Body of pancreas (tissue), 4 donors: ENCODE measurements at regions not wholly inside any gene's neighbourhood (a gene's known extent, or its start where the extent isn't known, plus 50 kb on each side); places are given as distances from the start of the nearest gene placed in this dataset.

ENCODE experiments used
- ATAC-seq: fragments of 150-250 bp; one replicate; pipeline ENCODE4 v1.9.1; 2016
- DNase-seq, 4 donors: peaks; one replicate each; pipeline ENCODE4 v3.0.0-alpha.2; 2019
- H3K27ac ChIP-seq, 4 donors: fragments of 200-600 bp; sonication (generic); 1 replicate in 3 of 4; 2 replicates in 1 of 4; pipeline versions ENCODE4 v1.5.1 to v1.6.1; 2016 to 2019; ENCODE audit warnings: mild to moderate bottlenecking in 1 of 4, mixed read lengths in 1 of 4, moderate library complexity in 1 of 4
- H3K27me3 ChIP-seq, 2 donors: fragments of 200-600 bp; sonication (generic); one replicate each; pipeline ENCODE4 v1.6.0; 2016; ENCODE audit warnings: mild to moderate bottlenecking in 1 of 2
- H3K36me3 ChIP-seq, 2 donors: fragments of 200-600 bp; sonication (generic); replicated peaks in 1 of 2; 2 replicates each; pipeline ENCODE4 v1.5.1; 2016; ENCODE audit warnings: low read depth in 2 of 2; ENCODE audit not compliant: insufficient read depth in 1 of 2
- H3K4me1 ChIP-seq: fragments of 200-600 bp; sonication (generic); one replicate; pipeline ENCODE4 v1.6.0; 2016
- H3K4me3 ChIP-seq, 2 donors: fragments of 200-600 bp; sonication (generic); 1 replicate in 1 of 2; 2 replicates in 1 of 2; pipeline ENCODE4 v1.5.1; 2016 to 2019
- H3K9me3 ChIP-seq, 3 donors: fragments of 200-600 bp; sonication (generic); 1 replicate in 2 of 3; 2 replicates in 1 of 3; pipeline ENCODE4 v1.5.1; 2016
- CTCF ChIP-seq, 7 experiments: fragments of 450-650 bp in 4 of 7; fragments of 200-600 bp in 3 of 7; sonication (generic) in 3 of 7; IDR thresholded peaks; one replicate each; pipeline ENCODE4 v1.5.1; 2016 to 2019; ENCODE audit warnings: antibody characterized with exemption in 7 of 7
- POLR2A ChIP-seq, 3 donors: fragments of 450-650 bp; IDR thresholded peaks; one replicate each; pipeline ENCODE4 v1.6.1; 2016; ENCODE audit warnings: antibody characterized with exemption in 3 of 3, mild to moderate bottlenecking in 2 of 3
- WGBS, 2 donors: methylation state at CpG; one replicate each; pipeline ENCODE4 v1.1.5; 2017; 5-methylcytosine and 5-hydroxymethylcytosine counted together
- intact Hi-C: fragments of 100-400 bp; cut with DNase I; formaldehyde crosslinking; loops from one replicate; pipeline ENCODE4 v1.15.1; 2023

DNA sequence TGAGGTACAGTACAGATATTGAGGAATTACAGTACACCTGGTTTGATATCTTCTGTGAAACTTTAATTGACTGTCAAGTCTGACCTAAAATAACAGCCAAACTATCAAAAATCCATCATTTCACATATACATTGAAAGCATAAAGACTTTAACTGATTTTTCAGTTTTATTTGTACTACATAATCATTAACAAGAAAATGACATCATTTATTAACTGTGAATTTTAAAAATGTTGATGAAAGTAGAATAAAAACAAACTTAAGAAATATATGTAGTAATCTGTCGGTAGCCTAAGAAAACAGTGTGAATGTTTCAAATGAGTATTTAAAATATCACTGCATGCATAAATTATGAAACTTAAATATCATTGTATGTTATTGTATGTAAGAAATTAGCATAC is 836.7 kb upstream of the GHITM start:
- TF ChIP-seq POLR2A (IDR thresholded peaks at IDR 0.05) (no peak), CTCF (IDR thresholded peaks at IDR 0.05) (no peak)
- WGBS, 2 donors = 55 to 63% methylated on average over 1 of the region's 1 CpG

DNA sequence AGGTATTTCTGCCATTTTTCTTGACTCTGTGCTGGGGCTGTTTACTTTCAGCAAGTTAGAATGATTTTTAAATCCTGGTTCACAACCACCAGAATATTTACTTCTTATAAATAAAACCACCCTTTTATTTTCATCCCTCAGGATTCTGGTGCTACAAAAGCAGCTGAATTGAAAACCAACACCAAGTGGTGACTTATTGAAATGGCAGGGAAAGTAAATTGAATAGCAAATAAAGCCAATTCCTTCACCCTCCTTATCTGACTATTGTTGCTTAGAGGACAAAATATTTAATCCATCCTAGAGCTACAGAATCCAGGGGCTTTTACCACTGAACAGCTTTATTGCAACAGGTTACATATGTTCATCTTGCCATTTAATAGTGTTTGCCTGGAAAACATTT is 828.6 kb upstream of the GHITM start:
- no peaks in the 10 kb centered on the region for H3K9me3 ChIP-seq
- H3K4me3 ChIP-seq = no peak overlapping the region
- H3K36me3 ChIP-seq = no peaks in the 10 kb centered on the region
- intact Hi-C loops = no loop called here
- no peaks in the 10 kb centered on the region for H3K4me1 ChIP-seq
- H3K27ac ChIP-seq = no peak overlapping the region
- no peak for ATAC-seq
- DNase-seq = no peak
- no peaks in the 10 kb centered on the region for H3K27me3 ChIP-seq
- TF ChIP-seq CTCF (IDR thresholded peaks at IDR 0.05) (no peak), POLR2A (IDR thresholded peaks at IDR 0.05) (no peak)

More for the DNA sequence above, 836.7 kb upstream of the GHITM start:
- no peak overlapping the region for H3K27ac ChIP-seq
- H3K4me3 ChIP-seq = no peak overlapping the region
- intact Hi-C loops = no loop called here
- no peak for DNase-seq
- H3K36me3 ChIP-seq = no peaks in the 10 kb centered on the region
- no peaks in the 10 kb centered on the region for H3K27me3 ChIP-seq
- no peaks in the 10 kb centered on the region for H3K9me3 ChIP-seq
- no peaks in the 10 kb centered on the region for H3K4me1 ChIP-seq
- ATAC-seq = no peak

DNA sequence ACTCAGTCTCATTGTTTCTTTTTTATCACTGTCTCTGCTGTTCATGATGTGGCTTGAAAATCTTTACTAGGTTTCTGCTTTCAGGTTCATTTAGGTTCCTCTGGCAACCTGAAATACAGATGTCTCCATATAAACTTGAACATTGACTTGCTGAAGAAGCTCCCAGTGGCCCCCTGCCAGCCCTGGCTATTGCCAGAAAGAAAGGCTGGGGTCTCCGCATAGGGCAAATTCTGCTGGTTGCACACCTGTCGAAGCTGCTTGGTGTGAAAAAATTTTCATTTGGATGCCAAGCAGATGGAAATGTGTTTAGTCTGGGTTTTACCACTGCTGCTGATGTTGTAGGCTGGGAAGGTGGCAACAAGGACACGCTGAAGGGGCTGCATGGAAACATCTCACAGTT is 826.7 kb upstream of the GHITM start:
- no peaks in the 10 kb centered on the region for H3K4me1 ChIP-seq
- no peaks in the 10 kb centered on the region for H3K27me3 ChIP-seq
- DNase-seq = no peak
- 84 to 87% methylated on average over 3 of the region's 3 CpGs for WGBS, 2 donors
- H3K36me3 ChIP-seq = no peaks in the 10 kb centered on the region
- H3K27ac ChIP-seq = no peak overlapping the region
- intact Hi-C loops = no loop called here
- no peaks in the 10 kb centered on the region for H3K9me3 ChIP-seq
- H3K4me3 ChIP-seq = no peak overlapping the region
- TF ChIP-seq POLR2A (IDR thresholded peaks at IDR 0.05) (no peak), CTCF (IDR thresholded peaks at IDR 0.05) (no peak)
- no peak for ATAC-seq

- no peaks in the 10 kb centered on the region for H3K9me3 ChIP-seq
- no peak for TF ChIP-seq CTCF (IDR thresholded peaks at IDR 0.05)
- TF ChIP-seq POLR2A (IDR thresholded peaks at IDR 0.05) = no peak
- no peaks in the 10 kb centered on the region for H3K36me3 ChIP-seq
- no peak overlapping the region for H3K4me3 ChIP-seq
- H3K27ac ChIP-seq = no peak overlapping the region
- ATAC-seq = no peak
- 61 to 62% methylated on average over 1 of the region's 1 CpG for WGBS, 2 donors
- no peak for DNase-seq
- no peaks in the 10 kb centered on the region for H3K4me1 ChIP-seq
- no peaks in the 10 kb centered on the region for H3K27me3 ChIP-seq
- intact Hi-C loops = no loop called here
These were observed 806.6 kb upstream of the GHITM start for GRCh38 chr10:83332690-83333089.

- no peak overlapping the region for H3K4me3 ChIP-seq
- TF ChIP-seq POLR2A (IDR thresholded peaks at IDR 0.05) (no peak), CTCF (IDR thresholded peaks at IDR 0.05) (no peak)
- DNase-seq (no peak), ATAC-seq (no peak)
- intact Hi-C loops = no loop called here
- H3K4me1 ChIP-seq = no peaks in the 10 kb centered on the region
- no peaks in the 10 kb centered on the region for H3K27me3 ChIP-seq
- no peaks in the 10 kb centered on the region for H3K9me3 ChIP-seq
- no peaks in the 10 kb centered on the region for H3K36me3 ChIP-seq
- H3K27ac ChIP-seq = no peak overlapping the region
These were observed 805.7 kb upstream of the GHITM start for GRCh38 chr10:83333566-83333965.
